ENCODE measurements at regions not wholly inside any gene's neighbourhood (a gene's known extent, or its start where the extent isn't known, plus 50 kb on each side); places are given as distances from the start of the nearest gene placed in this dataset.

- H3K4me3 ChIP-seq (ENCODE audit: low read depth, low read length) = no peak overlapping the region
- no peak for DNase-seq (ENCODE audit: low read depth)
- no peak for TF ChIP-seq CTCF (conservative IDR thresholded peaks at IDR 0.05; ENCODE audit: low read depth, low read length)
Observed at GRCh38 chr5:121024416-121025311, 560.6 kb downstream of the PRR16 start.

DNA sequence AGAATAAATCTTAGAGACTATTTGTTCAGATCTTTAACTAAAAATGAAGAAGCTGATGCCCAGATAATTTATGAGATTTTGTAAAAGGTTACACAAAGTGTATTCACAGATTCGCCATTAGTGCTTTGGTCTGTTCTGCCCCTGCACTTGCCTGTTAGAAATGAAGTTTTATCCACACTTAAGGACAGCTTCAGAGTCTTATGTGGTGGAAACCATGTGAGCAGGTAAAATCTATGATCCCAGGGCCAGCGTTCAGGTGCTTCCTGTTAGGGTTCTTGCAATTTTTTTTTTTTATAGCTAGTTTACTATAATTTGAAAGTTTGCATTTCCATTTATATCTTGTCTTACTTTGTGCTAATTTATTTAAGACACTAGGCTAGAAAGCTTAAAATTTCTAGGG, 561.6 kb downstream of the PRR16 start:
- no peak for DNase-seq (ENCODE audit: low read depth)
- TF ChIP-seq CTCF (conservative IDR thresholded peaks at IDR 0.05; ENCODE audit: low read depth, low read length) = no peak

GRCh38 chr5:121027636-121028035, 563.5 kb downstream of the PRR16 start:
- no peak for DNase-seq (ENCODE audit: low read depth)
- no peak for TF ChIP-seq CTCF (conservative IDR thresholded peaks at IDR 0.05; ENCODE audit: low read depth, low read length)
- H3K4me3 ChIP-seq (ENCODE audit: low read depth, low read length) = no peak overlapping the region

More for the DNA sequence above, 561.6 kb downstream of the PRR16 start:
- H3K4me3 ChIP-seq (ENCODE audit: low read depth, low read length) = no peak overlapping the region

DNA sequence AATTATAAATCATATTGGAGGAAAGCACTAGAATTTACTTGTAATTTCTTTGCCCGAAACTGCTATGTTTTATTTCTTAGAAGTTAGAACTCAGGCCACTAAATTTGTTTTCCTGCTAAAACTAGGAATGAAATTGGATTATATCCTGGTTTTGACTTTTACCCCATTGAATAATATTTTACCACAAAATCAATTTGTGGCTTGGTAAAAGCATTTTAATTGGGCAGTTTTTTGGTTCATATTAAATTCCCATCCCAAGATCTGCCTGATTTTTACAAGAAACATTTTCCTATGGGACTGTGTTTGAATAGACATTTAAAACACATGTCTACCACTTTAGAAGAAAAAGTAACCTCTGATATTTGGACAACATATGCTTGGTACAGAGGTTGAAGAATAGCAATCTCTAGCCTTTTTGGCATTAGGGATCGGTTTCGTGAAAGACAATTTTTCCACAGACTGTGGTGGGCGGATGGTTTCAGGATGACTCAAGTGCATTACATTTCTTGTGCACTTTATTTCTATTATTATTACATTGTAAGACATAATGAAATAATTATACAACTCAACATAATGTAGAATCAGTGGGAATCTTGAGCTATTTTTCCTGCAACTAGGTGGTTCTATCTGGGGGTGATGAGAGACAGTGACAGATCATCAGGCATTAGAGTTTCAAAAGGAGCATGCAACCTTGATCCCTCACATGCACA, 565.6 kb downstream of the PRR16 start:
- H3K4me3 ChIP-seq (ENCODE audit: low read depth, low read length) = no peak overlapping the region
- no peak for TF ChIP-seq CTCF (conservative IDR thresholded peaks at IDR 0.05; ENCODE audit: low read depth, low read length)
- DNase-seq (ENCODE audit: low read depth) = no peak

DNA sequence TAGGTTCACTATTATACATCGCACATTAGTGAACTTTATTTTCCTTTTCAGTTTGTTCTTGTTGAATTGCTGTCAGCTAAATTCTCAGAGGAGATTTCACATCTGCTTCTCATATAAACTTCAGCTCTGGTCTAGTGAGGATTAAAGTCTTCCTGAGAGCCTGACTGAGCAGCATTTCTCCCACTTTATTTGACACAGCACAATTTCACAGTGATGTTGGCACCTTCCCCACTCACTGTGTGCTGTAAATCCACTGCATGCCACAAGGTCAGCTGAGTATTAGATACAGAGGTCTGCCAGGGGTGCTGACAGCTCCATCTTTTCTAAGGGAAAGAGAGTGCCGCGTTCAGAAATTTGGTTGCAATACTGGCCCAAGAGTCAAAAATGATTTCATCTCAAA, 567.4 kb downstream of the PRR16 start:
- H3K4me3 ChIP-seq (ENCODE audit: low read depth, low read length) = no peak overlapping the region
- DNase-seq (ENCODE audit: low read depth) = no peak
- no peak for TF ChIP-seq CTCF (conservative IDR thresholded peaks at IDR 0.05; ENCODE audit: low read depth, low read length)

- no peak for TF ChIP-seq CTCF (conservative IDR thresholded peaks at IDR 0.05; ENCODE audit: low read depth, low read length)
- no peak overlapping the region for H3K4me3 ChIP-seq (ENCODE audit: low read depth, low read length)
- no peak for DNase-seq (ENCODE audit: low read depth)
Observed at GRCh38 chr5:121033334-121033733, 569.2 kb downstream of the PRR16 start.
